GM18861 (cell line): ENCODE measurements at regions not wholly inside any gene's neighbourhood (a gene's known extent, or its start where the extent isn't known, plus 50 kb on each side); places are given as distances from the start of the nearest gene placed in this dataset.

Source experiments
- ATAC-seq: cut with Tn5 transposase; IDR thresholded peaks from one replicate; pipeline ENCODE4 v1.9.1; 2021; ENCODE audit not compliant: unreplicated experiment

DNA sequence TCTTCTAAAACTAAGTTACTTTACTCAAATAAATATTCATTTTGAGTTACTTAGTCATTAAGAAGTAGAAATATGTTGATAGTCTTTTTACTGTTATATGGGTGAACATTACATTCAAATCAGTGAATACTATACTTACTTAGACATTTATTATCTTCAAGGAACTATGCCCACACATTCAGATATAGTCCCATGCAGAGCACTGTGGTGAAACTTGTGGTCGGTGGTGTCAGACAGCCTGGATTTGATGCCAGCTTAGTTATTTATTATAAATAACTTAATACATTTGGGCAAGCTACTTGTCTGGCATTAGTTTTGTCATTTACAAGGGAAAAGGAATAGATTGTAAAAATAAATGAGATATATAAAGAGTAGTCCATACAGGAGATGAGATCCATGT lies 149.5 kb downstream of the RAP2B start:
- no peak for ATAC-seq

DNA sequence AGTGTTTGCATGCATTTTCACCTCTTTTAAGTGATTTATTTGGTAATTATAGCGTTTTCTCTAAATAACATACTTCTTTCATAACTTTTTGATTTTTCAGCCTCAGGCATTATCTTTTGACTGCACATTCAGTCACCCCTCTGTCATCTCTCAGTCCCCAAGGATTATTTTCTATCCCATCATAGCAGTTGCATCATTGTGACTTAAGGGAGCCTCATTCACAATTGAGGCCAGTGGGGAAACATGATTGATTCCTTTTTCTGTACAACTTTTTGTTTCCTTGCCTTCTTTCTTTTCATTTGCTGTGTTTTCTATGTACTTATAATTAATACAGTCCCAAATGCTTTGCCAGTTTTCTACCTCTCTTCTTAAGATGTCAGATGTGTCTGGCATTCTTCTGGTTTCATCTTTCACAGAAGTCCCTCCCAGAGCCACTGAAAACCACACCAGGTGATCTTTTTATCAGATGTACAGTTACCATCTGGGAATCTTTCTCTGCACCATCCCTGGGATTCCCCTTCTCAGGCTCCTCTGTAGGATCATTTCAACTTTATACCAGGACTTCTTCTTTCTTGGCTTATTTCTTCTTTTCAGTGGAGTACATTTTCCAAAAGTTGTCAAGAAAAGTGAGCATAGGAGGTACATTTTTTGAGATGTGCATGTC lies 151.4 kb downstream of the RAP2B start:
- no peak for ATAC-seq

DNA sequence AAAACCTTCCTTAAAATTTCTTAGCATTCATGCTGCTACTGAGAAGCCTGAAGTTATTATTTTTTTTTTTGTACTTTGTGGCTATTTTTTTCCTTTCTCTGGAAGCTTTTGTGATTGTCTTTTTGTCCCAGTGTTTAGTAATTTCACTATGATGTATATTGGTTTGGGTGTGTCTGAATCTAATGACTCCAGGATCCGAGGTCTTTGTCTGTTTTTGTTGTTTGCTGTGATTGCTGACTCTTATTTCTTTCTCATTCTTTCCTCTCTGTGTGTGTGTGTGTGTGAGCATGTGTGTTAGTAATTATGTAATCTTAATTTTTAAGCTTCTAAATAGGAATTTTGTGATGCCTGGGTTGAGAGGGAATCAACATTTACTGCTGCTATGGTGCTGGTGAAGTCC lies 152.0 kb downstream of the RAP2B start:
- no peak for ATAC-seq

DNA sequence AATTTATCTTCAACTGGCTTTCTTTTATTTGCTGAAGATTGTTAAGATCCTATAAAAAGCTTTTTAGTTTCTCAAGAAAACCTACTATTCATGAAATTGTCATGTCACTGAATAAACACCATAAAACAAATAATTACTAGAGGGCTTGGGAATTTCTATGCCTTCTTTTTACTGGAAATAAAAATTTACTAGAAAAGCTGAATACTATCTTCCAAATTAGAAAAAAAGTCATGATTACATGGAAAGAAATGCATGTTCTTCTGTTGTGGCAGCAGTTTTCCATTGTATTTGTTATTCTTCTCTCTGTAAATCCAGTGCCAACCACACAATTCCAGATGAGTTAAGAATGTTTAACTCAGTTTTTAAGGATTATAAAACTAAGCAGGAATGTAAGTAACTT lies 153.8 kb downstream of the RAP2B start:
- no peak for ATAC-seq

DNA sequence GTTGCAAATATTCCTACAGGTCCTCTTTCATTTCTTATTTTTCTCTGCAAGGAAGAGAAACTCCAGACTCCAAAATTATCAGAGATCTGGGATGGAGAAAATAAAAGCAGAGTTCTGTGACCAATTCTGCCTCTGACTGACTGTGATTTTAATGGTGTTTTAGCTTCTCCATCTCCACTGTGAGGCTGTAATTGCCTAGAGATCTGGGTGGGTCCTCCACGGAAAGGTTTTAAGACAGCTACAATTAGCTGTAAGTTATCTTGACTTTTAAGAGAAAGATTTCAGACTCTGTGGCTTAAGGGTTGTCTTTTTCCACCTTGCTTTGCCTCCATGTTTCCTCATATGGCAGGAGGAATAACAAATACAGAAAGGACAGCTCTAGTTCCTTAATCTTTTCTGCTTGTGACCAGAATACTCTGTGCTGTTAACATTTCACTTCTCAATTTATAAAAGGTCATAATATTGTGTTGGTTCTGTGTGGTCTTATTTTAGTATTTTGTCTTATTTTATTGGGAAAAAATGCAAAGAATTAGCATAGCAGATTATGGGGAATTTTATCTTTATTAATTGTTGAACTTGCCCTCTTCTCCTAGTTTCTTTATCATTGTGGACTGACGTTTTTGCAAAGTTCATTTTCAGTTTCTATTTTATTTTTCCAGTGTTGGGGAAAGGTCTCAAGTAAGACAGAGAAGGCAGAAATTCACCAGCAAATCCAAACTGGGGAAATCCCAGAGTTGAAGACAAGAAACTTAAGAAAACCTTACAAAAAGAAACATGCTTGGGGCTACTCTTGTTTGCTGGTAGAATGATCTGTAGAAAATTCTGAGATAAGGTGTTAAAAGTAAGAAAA lies 157.9 kb downstream of the RAP2B start:
- ATAC-seq = no peak

DNA sequence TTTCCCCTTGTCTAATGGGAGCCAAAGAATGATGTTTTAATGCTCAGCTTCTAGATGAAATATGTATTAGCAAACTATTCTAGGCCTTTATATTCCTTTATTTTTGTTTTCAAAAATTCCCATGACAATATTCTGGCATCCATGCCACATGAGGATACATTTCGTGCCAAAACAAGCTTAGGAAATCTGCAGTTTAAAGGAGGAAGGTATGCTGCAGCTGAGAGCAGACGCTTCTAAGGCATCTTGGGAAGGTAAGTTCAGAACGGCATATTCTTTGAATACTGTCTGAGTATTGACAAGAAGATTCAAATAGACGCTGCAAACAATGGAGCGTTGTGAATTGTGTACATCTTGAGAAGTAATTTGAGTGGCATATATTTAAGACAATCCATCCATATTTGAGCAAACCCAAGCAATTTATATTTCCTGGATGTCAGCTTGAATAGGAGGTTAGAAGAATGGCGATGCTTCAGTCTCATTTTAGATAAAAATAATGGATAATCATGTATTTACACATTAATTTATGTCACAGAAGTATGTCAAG lies 158.6 kb downstream of the RAP2B start:
- ATAC-seq = no peak

DNA sequence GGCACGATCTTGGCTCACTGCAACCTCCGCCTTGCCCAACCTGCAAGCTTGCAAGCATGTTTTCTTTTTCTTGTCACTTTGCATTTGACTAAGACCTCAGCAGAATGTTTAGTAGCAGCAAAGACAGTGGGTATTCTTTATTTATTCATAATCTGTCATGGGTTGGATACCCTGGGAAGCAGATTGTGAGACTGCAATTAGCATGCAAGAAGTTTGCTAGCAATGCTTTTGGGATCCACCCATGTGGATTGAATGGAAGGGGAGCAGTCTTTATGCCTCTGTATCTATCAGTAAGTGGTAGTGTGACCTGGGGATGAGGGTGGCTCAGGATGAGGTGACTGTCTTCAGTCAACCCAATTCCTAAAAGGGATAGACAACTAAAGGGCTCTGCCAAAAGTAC lies 166.7 kb downstream of the RAP2B start:
- ATAC-seq = no peak

DNA sequence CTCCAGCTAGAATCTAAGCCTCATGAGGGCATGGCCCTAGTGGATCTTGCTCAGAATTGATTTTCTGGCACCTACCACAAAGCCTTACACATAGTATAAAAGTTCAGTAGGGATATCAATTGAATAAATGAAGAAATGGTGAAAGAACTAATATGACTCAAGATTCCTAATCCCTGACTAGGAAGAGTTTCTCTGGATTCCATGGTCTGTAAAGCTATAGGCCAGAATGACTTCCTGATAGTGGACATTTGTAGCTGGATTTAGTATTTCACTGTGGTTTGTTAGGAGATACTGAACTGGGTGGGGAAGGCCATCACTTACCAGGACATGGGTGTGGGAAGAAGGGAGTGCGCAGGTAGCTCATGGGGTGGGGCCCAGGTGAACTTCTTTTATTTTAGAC lies 168.9 kb downstream of the RAP2B start:
- ATAC-seq = no peak

DNA sequence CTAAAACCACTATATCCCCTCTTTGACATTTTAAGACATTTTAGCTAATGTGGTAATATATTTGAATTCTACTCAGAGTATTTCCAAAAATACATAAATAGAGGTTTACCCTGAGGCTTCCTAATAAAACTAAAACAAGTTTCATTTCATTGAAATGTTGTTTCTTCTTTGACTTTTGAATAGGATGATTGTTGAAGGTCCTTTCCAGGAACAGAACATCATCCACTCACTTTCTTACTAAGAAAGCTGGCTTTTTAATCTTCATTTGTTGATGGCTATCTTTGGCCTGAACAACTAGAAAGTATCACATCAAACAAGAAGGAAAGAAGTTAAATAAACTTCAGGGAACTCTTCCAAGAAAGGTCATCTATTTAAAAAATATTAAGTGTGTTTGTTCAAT lies 169.7 kb downstream of the RAP2B start:
- no peak for ATAC-seq

DNA sequence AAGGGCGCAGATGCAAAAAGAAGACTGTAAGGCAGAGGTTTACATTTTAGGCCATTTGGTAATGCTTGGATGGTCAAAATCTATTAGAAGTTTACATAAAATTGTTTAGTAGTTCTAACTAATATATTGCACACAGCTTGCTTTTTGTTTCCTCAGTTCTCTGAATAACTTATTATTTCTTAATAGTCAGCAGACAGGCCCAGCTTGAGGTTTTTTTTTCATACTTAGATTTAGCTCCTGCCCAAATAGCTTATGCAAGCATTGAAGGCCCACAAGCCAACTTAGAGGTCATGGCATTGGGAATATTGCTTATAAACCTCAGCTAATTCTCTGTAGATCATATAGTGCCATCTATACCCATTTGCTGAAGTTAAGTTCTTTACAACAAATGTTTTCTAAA lies 172.5 kb downstream of the RAP2B start:
- ATAC-seq = no peak

DNA sequence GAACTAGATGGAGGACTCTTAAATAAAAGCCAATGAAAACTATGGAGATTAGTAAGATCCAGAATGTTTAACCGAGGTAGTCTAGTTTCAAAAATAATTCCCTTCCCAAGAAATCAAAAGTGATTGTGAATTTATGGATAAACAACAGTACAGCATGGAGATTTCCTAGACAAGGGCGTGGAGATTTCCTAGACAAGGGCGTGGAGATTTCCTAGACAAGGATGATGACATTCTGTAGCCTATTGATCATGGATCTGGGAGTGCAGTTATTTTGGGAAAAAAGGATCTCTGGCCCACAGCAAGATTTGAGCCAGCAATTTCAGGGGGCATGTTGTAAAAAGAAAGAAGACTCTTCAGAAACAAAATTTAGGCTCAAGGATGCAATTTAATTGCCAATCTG lies 175.3 kb downstream of the RAP2B start:
- no peak for ATAC-seq

DNA sequence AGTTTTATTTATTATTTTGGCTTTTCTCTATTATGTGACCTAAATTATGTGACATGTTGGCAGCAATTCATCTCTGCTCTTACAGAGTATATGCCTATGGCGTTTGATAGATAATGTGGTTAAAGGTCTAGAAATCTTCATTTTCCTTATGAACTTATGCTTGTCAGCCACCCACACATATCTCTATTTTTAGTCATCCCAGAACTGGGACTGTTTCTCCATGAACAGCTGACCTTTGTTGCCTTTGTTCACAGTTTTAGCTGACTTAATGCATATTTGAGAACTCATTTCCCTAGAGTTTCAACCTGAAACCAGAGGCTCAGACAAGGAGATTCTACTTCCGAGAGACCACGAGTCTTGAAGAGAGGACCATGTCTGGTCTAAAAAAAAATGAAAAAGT lies 176.5 kb downstream of the RAP2B start:
- ATAC-seq = no peak

DNA sequence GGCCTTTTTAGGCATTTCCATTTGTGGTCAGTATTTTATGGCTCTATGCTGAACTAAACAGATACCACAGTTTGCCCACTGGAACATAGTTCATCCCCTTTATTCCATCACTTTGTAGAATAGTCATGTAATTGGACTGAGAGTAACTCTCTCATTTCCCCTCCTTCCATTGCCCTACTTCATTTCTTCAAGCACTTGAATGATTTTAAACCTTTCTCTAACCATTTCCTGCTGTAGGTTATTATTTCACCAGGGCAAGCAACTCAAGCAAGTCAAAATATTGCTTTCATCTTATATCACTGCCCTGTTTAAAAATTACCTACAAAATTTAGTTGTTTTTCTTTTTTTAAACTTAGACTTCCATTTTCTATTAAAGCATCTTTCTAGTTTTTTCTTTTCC lies 177.0 kb downstream of the RAP2B start:
- peak; percentile 71 for ATAC-seq

DNA sequence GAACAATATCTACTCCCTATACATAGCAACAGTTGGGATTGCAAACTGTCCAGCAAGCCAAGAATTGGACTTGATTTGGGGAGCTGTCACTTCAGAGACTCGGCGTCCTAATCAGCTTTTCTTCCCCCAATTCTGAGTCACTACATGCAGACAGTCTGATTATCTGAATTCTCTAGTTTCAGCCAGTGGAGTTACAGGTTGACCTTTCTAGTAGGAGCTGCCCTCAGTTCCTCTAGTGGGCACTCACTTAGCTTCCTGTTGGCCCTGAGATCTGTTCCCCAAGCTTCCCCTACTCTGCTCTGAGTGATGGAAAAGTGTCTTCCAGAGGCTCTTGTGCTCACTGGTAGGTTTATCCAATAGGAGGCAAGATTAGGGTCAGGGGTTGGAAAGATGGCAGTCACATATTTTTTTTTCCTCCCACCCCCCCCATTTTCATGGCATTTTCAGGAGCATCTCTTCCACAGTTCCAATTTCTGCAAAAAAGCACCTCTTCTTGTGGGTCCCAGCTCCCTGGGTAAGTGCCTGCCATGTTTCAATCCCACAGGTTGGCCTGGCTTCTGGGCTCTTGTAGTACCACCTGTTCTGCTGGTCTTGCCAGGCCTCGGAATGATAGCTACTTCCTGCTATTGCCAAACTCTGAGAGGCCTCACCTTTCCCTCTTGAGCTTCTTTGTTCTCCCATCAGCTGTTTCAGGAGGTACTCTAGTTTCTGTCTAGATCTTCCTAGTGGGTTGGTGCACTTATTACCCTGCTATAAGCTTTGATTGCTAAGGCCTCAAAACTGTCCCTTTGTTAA lies 182.2 kb downstream of the RAP2B start:
- ATAC-seq = no peak

DNA sequence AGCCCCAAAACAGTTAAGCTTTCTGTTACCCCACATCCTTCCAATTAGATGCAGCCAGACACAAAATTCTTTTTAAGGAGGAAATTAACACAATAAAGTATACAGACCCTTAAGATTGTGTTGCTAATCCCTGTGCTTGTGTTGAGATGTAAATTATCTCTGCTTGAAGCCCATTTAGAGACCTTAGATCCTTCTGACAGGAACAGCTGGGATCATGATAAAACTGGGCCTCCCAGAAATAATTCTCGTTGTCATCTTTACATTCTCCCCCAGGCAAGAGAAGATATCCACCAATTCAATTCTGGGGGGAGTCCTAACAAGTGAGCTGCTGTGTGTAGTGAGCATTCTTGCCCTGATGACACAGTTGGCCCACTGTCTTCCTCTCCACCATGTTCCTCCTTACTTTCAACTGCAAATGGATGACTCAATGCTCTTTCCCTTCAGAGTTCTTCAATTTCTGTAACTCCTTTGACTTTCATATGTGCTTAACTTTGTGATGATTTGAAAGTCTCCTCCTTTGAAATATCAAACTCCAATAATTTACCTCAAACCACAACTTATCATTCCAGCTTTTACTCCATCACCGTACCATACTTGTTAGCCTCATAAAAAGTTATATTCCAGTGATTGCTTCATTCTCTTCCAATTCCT lies 186.6 kb downstream of the RAP2B start:
- no peak for ATAC-seq

DNA sequence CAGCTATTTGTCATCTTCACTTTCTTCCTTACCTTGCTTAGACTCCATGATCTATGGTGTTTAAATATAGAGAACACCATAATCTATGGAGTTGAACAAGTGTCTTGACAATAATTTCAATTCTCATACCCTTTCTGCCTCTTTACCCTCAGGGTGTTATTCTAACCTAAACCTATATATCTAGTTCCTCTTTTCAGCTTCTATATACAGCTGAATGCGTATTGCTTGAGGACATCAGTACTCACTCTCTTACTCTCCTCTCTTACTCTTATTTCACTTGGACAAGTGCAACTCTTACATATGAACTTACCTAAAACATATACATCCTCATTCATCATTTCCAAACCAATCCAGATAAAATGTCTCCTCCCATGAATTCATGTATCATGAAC lies 187.1 kb downstream of the RAP2B start:
- ATAC-seq = no peak

DNA sequence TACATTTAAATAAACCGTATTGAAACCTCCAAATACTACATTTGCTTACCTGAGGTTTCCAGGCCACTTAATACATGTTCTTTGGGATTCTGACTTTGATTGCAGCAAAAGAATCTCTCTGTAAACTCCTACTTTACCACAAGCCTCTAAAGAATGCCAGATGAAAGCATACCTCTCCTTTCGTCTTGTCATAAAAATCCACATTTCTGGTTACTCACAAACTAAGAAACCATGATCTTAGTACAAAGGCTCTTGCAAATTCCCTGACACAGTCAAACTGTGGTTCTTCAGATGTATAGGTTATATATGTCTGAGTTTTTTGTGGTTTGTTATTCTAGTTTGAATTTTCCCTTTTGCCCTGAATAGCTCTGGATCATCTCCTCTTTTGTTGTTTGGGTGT lies 188.4 kb downstream of the RAP2B start:
- no peak for ATAC-seq

DNA sequence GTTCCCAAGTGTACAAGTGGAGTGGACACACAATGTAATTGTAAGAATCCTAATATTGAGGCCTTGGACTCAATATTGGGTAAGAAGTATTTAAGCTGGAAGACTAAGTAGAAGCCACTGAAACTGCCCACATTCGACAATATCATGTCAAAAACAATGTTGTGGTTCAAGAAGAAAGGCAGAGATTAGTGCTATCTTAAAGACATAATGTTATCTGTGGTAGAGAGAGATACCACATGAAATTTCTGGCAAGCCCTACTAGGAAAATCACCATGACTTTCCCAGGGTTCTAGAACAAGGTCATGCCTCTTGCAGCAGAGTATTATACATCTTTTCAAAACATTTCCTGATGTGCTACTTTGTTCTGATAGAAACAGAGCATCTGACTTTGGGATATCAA lies 192.6 kb downstream of the RAP2B start:
- no peak for ATAC-seq

DNA sequence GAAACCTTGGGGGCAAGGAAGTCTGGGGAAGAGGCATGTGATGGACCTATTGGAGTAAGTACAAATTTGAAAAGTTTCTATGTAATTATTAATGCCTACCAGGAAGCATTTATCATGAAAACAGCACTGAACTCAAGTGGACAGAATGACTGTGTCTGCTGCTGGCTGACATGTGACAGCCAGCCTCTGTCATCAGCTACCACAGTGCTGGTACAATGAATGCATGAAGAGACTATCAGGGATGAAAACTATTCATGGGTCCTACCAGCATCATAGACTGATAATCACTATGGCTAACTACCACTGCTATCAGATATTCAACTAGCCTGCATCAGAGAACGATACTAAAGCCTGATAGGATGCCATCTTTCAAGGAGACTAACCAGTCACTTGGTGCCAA lies 193.5 kb downstream of the RAP2B start:
- ATAC-seq = no peak

DNA sequence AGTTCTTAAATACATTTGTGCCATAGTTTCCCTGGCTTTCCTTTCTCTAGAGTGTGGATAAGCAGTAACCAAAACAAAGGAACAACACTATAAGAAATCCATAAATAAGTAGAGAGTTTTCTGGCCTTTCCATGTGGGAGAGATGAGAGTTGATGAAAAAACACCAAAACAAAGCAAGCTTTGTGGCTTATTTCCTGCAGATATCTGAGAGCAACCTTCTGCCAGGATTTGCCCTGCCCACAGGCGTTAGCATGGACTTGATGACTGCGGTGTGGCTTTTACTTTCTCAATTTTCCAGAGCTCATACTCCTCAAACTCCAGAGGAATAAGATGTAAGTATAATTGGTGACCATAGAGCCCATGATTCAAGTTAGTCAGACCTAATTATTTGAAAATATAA lies 194.9 kb downstream of the RAP2B start:
- ATAC-seq = no peak

DNA sequence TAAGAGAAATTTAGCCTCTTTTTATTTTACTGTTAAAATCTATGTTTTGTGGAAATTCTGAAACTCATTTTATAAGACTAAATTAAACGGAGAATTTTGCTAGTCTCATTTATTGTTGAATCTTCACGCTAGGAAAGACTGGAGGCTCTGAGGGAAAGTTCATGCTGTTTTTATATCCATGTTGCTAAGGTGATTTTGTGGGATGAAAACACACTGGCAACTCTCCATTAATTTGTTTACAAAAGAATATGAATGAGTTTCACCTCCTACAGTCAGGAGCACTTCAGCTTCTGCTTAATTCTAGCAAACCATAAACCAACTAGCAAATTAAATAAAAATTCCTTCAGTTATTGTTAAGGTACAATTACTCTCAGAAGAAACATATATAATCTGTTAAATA lies 195.4 kb downstream of the RAP2B start:
- ATAC-seq = no peak
